HL-60 (cell line): ENCODE measurements at regions not wholly inside any gene's neighbourhood (a gene's known extent, or its start where the extent isn't known, plus 50 kb on each side); places are given as distances from the start of the nearest gene placed in this dataset.
"Not testable (repeated sequence)": the region's sequence is repeated elsewhere in the genome, so short reads cannot be mapped to it uniquely, and the experiment has no call there.

ENCODE experiments used
- DNase-seq, 2 experiments: peaks; one replicate each; pipeline ENCODE4 v3.0.0-alpha.2; 2010 to 2020; ENCODE audit warnings: low read depth in 1 of 2, low spot score in 1 of 2
- H3K27ac ChIP-seq: fragments of 250-450 bp; sonication (Bioruptor Pico); replicated peaks from 2 replicates; pipeline ENCODE4 v1.5.1; 2020; ENCODE audit warnings: mild to moderate bottlenecking, moderate library complexity
- H3K27me3 ChIP-seq: fragments of 250-450 bp; sonication (Bioruptor Pico); 2 replicates; pipeline ENCODE4 v1.5.1; 2021; ENCODE audit warnings: mild to moderate bottlenecking, moderate library complexity; ENCODE audit not compliant: insufficient read depth, poor library complexity, severe bottlenecking
- H3K4me3 ChIP-seq: replicated peaks from 2 replicates; pipeline ENCODE4 v1.5.1; 2011; ENCODE audit warnings: mild to moderate bottlenecking, control low read depth, low read length; ENCODE audit not compliant: insufficient read depth
- GABPA ChIP-seq: IDR thresholded peaks from 2 replicates; pipeline ENCODE4 v1.6.1; 2012; ENCODE audit warnings: low read depth
- POLR2AphosphoS5 ChIP-seq: IDR thresholded peaks from 2 replicates; pipeline ENCODE4 v1.6.1; 2012; ENCODE audit warnings: low read depth
- SPI1 ChIP-seq: IDR thresholded peaks from 2 replicates; pipeline ENCODE4 v1.6.1; 2012; ENCODE audit warnings: low read depth, mild to moderate bottlenecking, borderline replicate concordance
- TF ChIP-seq, protein P1 (sequence below): IDR thresholded peaks from one replicate; pipeline ENCODE4 v1.5.1; 2011; ENCODE audit warnings: low read length, control low read depth, inconsistent platforms; ENCODE audit not compliant: insufficient read depth
- TF ChIP-seq, protein P2 (sequence below): IDR thresholded peaks from 2 replicates; pipeline ENCODE4 v1.6.1; 2012; ENCODE audit warnings: low read depth; ENCODE audit not compliant: insufficient replicate concordance

DNA sequence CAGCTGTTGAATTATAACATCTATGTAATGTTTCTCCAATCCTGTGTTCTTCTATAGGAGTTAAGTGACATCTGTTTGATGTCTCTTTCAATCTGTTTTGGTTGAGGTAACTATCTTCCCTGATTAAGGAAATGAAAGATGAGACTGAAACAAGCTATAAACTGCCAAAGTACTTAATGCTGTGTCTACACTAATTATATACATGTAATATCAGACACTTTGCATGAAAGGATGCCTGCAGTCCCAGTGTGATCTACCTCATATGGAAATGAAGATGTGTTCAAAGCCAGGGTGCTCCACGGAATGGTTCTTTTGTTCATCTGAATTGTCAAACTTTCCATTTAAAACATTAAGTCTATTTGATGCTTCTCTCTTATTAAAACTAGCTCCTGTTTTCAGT, 958.3 kb downstream of the GALC start:
- no peak for DNase-seq
- Histone ChIP-seq H3K27ac (no peak overlapping the region), H3K4me3 (no peak overlapping the region), H3K27me3 (no peaks in the 10 kb centered on the region)
- no peak for TF ChIP-seq SPI1
- TF ChIP-seq POLR2AphosphoS5, result no peak
- TF ChIP-seq, protein P1, sequence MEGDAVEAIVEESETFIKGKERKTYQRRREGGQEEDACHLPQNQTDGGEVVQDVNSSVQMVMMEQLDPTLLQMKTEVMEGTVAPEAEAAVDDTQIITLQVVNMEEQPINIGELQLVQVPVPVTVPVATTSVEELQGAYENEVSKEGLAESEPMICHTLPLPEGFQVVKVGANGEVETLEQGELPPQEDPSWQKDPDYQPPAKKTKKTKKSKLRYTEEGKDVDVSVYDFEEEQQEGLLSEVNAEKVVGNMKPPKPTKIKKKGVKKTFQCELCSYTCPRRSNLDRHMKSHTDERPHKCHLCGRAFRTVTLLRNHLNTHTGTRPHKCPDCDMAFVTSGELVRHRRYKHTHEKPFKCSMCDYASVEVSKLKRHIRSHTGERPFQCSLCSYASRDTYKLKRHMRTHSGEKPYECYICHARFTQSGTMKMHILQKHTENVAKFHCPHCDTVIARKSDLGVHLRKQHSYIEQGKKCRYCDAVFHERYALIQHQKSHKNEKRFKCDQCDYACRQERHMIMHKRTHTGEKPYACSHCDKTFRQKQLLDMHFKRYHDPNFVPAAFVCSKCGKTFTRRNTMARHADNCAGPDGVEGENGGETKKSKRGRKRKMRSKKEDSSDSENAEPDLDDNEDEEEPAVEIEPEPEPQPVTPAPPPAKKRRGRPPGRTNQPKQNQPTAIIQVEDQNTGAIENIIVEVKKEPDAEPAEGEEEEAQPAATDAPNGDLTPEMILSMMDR, result no peak

DNA sequence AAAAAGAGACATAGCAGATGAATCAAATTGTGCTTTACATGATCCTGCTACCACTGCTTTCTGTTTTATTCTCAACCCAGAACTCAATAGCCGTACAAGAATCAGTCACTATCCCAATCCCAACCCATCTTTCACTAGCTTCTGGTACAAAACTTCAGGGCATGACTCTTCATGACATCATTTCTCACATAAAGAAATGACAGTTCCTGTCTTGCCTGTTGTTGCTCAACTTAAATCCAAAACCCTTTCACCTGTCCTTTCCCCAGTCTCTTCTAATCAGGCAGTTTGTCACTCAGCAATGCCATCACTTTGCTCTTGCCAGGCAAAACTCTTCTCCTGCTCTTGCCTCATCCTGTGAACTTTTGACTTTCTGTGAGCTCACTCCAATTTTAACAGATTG, 962.8 kb downstream of the GALC start:
- no peak for DNase-seq
- TF ChIP-seq GABPA, result no peak
- TF ChIP-seq SPI1, result no peak
- TF ChIP-seq, protein P2, sequence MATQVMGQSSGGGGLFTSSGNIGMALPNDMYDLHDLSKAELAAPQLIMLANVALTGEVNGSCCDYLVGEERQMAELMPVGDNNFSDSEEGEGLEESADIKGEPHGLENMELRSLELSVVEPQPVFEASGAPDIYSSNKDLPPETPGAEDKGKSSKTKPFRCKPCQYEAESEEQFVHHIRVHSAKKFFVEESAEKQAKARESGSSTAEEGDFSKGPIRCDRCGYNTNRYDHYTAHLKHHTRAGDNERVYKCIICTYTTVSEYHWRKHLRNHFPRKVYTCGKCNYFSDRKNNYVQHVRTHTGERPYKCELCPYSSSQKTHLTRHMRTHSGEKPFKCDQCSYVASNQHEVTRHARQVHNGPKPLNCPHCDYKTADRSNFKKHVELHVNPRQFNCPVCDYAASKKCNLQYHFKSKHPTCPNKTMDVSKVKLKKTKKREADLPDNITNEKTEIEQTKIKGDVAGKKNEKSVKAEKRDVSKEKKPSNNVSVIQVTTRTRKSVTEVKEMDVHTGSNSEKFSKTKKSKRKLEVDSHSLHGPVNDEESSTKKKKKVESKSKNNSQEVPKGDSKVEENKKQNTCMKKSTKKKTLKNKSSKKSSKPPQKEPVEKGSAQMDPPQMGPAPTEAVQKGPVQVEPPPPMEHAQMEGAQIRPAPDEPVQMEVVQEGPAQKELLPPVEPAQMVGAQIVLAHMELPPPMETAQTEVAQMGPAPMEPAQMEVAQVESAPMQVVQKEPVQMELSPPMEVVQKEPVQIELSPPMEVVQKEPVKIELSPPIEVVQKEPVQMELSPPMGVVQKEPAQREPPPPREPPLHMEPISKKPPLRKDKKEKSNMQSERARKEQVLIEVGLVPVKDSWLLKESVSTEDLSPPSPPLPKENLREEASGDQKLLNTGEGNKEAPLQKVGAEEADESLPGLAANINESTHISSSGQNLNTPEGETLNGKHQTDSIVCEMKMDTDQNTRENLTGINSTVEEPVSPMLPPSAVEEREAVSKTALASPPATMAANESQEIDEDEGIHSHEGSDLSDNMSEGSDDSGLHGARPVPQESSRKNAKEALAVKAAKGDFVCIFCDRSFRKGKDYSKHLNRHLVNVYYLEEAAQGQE, result no peak
- TF ChIP-seq, protein P1, result no peak
- TF ChIP-seq POLR2AphosphoS5, result no peak

DNA sequence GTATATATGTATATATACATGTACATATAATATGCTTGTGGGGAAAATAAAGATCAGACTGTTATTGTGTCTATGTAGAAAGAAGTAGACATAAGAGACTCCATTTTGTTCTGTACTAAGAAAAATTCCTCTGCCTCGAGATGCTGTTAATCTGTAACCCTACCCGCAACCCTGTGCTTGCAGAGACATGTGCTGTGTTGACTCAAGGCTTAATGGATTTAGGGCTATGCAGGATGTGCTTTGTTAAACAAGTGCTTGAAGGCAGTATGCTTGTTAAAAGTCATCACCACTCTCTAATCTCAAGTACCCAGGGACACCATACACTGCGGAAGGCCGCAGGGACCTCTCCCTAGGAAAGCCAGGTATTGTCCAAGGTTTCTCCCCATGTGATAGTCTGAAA, 972.9 kb downstream of the GALC start:
- H3K27me3 ChIP-seq, H3K27ac ChIP-seq, DNase-seq, H3K4me3 ChIP-seq: not testable (repeated sequence)

More for the DNA sequence above, 962.8 kb downstream of the GALC start:
- Histone ChIP-seq H3K27me3 (no peaks in the 10 kb centered on the region), H3K27ac (no peak overlapping the region), H3K4me3 (no peak overlapping the region)

DNA sequence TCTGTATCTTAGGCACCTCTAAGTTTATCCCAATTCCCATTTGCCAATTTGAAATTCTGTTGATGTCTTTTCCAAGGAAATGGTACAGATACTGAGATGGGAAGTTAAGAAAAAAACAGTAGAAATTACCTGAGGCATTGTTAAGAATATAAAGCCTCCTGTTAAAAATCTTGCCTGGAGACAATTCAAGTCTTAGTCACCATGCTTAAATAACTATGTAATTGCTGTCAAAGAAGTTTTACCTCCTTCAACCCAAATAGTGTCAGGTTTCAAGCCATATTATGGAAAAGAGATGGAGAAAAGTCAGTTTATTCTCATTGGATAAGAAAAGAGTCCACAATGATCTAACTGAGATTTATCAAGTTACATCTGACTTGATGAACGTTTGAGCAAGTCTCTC, 974.7 kb downstream of the GALC start:
- Histone ChIP-seq H3K27me3 (no peaks in the 10 kb centered on the region), H3K27ac (no peak overlapping the region), H3K4me3 (no peak overlapping the region)
- TF ChIP-seq, protein P1, result no peak
- DNase-seq, result no peak

DNA sequence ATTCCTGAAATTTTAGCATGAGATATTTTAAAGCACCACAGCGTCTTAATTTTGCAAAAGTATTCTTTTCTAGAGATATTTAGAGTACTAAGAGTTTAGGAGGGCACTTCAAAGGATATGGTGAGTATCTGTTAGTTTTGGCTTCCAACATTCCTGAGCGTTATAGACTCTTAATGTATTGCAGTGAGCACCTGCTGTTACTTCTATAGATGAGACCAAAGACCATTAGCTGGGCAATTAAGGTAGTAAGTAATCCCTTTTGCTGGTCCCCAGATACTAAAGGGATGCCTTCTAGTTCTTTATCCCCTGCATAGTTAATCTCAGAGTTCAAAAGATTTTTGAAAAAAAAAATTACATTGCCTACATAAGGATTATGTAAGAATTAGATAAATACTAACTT, 975.6 kb downstream of the GALC start:
- H3K4me3 ChIP-seq, result no peak overlapping the region
- no peak for DNase-seq
- TF ChIP-seq GABPA (no peak), SPI1 (no peak), POLR2AphosphoS5 (no peak)
- TF ChIP-seq, protein P2, result no peak
- TF ChIP-seq, protein P1, result no peak

More for the DNA sequence above, 975.6 kb downstream of the GALC start:
- Histone ChIP-seq H3K27ac (no peak overlapping the region), H3K27me3 (no peaks in the 10 kb centered on the region)
